Thyroid gland (tissue), 4 donors: ENCODE measurements at regions not wholly inside any gene's neighbourhood (a gene's known extent, or its start where the extent isn't known, plus 50 kb on each side); places are given as distances from the start of the nearest gene placed in this dataset.

ENCODE experiments used
- DNase-seq, 2 donors: peaks; one replicate each; pipeline ENCODE4 v3.0.0-alpha.2; 2019
- H3K27ac ChIP-seq, 3 donors: fragments of 200-600 bp; sonication (generic); 1 replicate in 2 of 3; 2 replicates in 1 of 3; pipeline ENCODE4 v1.5.1; 2016 to 2019; ENCODE audit warnings: mild to moderate bottlenecking in 1 of 3, moderate library complexity in 1 of 3
- H3K27me3 ChIP-seq: fragments of 200-600 bp; sonication (generic); one replicate; pipeline ENCODE4 v1.5.1; 2019
- H3K36me3 ChIP-seq, 2 donors: fragments of 200-600 bp; sonication (generic); one replicate each; pipeline ENCODE4 v1.5.1; 2016 to 2019
- H3K4me1 ChIP-seq, 2 donors: fragments of 200-600 bp; sonication (generic); one replicate each; pipeline ENCODE4 v1.5.1; 2017 to 2019
- H3K4me3 ChIP-seq, 3 donors: fragments of 200-600 bp; sonication (generic); replicated peaks in 1 of 3; 1 replicate in 2 of 3; 2 replicates in 1 of 3; pipeline ENCODE4 v1.5.1; 2016; ENCODE audit warnings: mild to moderate bottlenecking in 1 of 3
- H3K9me3 ChIP-seq: fragments of 200-600 bp; sonication (generic); one replicate; pipeline ENCODE4 v1.5.1; 2017
- POLR2A ChIP-seq, 2 donors: fragments of 450-650 bp; IDR thresholded peaks; one replicate each; pipeline ENCODE4 v1.6.1; 2017; ENCODE audit warnings: antibody characterized with exemption in 2 of 2, mild to moderate bottlenecking in 2 of 2, moderate library complexity in 1 of 2
- WGBS, 2 donors: methylation state at CpG; one replicate each; pipeline ENCODE4 v1.1.5; 2017; 5-methylcytosine and 5-hydroxymethylcytosine counted together
- intact Hi-C: fragments of 100-400 bp; cut with DNase I; formaldehyde crosslinking; loops from one replicate; pipeline ENCODE4 v1.15.1; 2023
- TF ChIP-seq, protein P1 (sequence below), 6 experiments: fragments of 200-600 bp in 3 of 6; fragments of 450-650 bp in 3 of 6; sonication (generic) in 3 of 6; IDR thresholded peaks; one replicate each; pipeline ENCODE4 v1.5.1; 2016 to 2019; ENCODE audit warnings: antibody characterized with exemption in 6 of 6, mild to moderate bottlenecking in 2 of 6, inconsistent platforms in 1 of 6, moderate library complexity in 1 of 6

DNA sequence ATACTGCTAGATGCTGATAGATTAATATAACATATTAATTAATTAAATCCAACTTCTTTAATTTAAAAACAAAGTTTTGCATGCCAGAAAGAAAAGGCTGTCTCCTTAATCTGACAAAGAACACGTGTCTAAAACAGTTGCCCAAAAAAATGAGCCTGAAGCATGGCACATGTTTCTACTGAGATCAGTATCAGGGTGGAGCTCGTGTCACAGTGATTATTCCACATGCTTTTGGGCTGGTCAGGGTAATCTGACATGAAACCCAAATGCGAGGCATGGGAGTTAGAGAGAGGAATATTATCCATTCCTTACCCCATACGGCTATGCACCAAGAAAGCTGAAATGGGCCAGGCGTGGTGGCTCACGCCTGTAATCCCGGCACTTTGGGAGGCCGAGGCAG lies 79.4 kb upstream of the ADRA2C start:
- TF ChIP-seq, protein P1, sequence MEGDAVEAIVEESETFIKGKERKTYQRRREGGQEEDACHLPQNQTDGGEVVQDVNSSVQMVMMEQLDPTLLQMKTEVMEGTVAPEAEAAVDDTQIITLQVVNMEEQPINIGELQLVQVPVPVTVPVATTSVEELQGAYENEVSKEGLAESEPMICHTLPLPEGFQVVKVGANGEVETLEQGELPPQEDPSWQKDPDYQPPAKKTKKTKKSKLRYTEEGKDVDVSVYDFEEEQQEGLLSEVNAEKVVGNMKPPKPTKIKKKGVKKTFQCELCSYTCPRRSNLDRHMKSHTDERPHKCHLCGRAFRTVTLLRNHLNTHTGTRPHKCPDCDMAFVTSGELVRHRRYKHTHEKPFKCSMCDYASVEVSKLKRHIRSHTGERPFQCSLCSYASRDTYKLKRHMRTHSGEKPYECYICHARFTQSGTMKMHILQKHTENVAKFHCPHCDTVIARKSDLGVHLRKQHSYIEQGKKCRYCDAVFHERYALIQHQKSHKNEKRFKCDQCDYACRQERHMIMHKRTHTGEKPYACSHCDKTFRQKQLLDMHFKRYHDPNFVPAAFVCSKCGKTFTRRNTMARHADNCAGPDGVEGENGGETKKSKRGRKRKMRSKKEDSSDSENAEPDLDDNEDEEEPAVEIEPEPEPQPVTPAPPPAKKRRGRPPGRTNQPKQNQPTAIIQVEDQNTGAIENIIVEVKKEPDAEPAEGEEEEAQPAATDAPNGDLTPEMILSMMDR (IDR thresholded peaks at IDR 0.05): no peak
- no peak for TF ChIP-seq POLR2A (IDR thresholded peaks at IDR 0.05)
- Histone ChIP-seq H3K36me3 (no peaks in the 10 kb centered on the region), H3K27me3 (no peaks in the 10 kb centered on the region), H3K4me1 (no peaks in the 10 kb centered on the region), H3K27ac (no peak overlapping the region), H3K9me3 (no peaks in the 10 kb centered on the region), H3K4me3 (no peak overlapping the region)
- no peak for DNase-seq
- intact Hi-C loops: no loop called here
- 81% methylated on average over 8 of the region's 8 CpGs for WGBS, 2 donors

DNA sequence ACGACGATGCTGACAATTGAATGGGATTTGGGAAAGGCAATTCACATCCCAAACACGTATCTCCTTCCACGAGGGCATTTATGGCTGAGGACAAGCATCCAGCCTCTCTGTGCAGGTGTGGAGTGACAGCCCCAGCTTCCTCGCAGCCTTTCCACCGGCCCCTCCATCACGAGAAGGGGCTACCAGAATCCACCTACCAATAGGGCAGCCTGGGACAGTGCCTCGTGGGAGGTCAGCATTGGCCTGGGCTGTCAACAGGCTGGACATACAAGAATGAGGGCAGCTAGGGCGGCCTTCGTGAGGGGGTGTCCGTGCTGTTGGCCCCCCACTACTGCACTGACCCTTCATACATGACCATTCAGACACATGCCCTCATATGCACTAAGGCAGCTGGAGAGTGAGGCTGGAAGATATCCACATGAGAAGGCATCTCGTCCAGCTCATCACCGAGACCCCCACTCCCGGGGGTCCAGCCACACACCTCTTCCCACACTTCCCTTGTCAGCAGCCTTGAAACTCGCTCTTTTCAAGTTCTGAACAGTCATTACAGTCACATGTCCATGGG lies 81.0 kb upstream of the ADRA2C start:
- WGBS, 2 donors: 80 to 85% methylated on average over 15 of the region's 15 CpGs
- H3K4me1 ChIP-seq: no peaks in the 10 kb centered on the region
- no peaks in the 10 kb centered on the region for H3K9me3 ChIP-seq
- H3K27ac ChIP-seq: no peak overlapping the region
- H3K27me3 ChIP-seq: no peaks in the 10 kb centered on the region
- no peaks in the 10 kb centered on the region for H3K36me3 ChIP-seq
- no peak overlapping the region for H3K4me3 ChIP-seq
- intact Hi-C loops: no loop called here
- TF ChIP-seq, protein P1 (IDR thresholded peaks at IDR 0.05): no peak
- TF ChIP-seq POLR2A (IDR thresholded peaks at IDR 0.05): no peak
- no peak for DNase-seq

DNA sequence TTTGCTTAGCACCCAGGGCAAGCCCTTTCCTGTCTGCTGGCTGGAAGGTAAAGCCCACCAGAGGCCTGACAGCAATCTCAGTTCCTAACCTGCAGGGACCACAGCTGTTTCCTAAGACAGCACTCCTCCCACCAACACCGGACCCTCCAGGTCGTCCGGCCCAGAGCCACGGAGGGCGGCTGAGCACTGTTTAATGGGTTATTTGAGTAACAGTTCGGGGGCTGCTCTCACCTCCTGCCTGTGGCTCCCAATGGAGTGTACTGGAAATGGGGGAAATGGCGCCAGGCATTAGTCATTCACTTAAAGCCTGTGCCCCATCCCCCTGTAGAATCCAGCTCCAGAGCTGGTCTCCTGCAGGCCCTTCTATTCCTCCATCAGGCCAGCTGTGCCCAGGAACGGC lies 81.6 kb upstream of the ADRA2C start:
- H3K27me3 ChIP-seq: no peaks in the 10 kb centered on the region
- DNase-seq: no peak
- WGBS, 2 donors: 85 to 87% methylated on average over 8 of the region's 8 CpGs
- H3K9me3 ChIP-seq: no peaks in the 10 kb centered on the region
- peaks cover 0 to 5% of the 10 kb centered on the region in 2 donors for H3K4me1 ChIP-seq
- no peak overlapping the region for H3K4me3 ChIP-seq
- intact Hi-C loops: no loop called here
- H3K27ac ChIP-seq: no peak overlapping the region
- TF ChIP-seq, protein P1 (IDR thresholded peaks at IDR 0.05): no peak
- TF ChIP-seq POLR2A (IDR thresholded peaks at IDR 0.05): no peak
- no peaks in the 10 kb centered on the region for H3K36me3 ChIP-seq

DNA sequence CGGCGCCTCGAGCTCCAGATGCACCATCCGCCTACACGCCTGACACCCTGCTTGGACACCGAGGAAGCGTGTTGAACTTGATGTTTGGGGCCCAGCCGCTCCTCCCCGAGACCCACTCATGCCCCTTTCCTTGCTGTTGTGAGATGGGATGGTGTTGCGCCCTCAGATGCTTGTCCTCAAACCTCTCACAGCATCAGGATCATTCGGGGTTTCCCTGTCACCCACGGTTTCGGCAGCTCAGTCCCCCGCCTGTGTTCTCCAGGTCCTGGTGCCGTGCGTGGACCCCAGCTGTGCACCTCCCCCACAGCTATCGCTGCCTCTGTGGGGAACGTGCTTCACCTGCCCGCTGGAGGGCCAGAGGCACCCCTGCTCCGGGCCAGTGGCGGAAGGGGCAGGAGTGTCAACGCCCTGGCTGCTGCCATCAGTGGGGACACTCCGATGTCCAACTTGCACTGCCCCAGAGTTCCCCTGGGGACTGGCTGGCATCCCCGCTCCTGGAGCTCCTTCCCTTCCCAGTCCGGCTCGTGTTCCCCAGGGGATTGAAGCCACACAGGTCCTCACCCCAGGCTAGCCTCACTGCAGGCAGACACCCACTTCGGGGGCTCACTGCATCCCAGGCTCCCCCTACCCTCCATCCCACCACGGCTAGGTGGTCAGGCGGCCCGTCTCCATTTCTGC lies 82.3 kb upstream of the ADRA2C start:
- intact Hi-C loops: no loop called here
- Histone ChIP-seq H3K4me3 (no peak overlapping the region), H3K36me3 (no peaks in the 10 kb centered on the region), H3K9me3 (no peaks in the 10 kb centered on the region), H3K27me3 (no peaks in the 10 kb centered on the region), H3K27ac (no peak overlapping the region), H3K4me1 (peaks cover 0 to 9% of the 10 kb centered on the region in 2 donors)
- no peak for TF ChIP-seq POLR2A (IDR thresholded peaks at IDR 0.05)
- TF ChIP-seq, protein P1 (IDR thresholded peaks at IDR 0.05): no peak
- WGBS, 2 donors: 84 to 89% methylated on average over 28 of the region's 30 CpGs
- no peak for DNase-seq

DNA sequence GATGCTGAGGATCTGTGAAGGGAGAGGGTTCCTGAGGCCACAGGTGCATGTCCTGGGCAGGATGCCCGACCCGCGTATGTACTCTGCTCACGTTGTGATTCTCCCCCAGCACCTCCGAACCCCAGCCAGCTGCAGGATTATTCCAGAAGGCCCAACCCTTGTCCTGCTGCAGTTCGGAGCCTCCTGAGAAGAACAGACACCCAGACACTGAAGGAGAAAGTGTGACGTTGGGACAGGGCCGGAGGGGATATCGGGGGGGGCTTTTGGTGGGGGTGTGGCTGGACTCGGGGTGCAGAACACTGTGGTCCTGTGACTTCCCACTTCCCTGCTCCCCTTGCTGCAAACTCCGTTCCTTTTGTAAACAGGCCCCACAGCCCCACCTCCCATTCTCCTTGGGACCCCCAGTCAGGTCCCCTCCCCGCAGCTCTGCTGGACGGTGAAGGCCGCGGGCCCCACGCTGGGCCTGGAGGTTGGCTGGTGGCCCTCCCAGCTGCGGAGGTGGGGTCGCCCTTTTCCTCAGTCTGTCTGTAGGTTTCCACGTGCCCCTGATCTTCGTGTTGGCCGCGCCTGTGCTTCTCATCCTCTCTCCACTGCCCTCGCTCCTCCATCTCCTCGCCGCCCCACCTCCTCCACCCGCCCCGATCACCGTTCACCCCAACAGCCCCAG lies 83.0 kb upstream of the ADRA2C start:
- TF ChIP-seq, protein P1 (IDR thresholded peaks at IDR 0.05): no peak
- no peak for TF ChIP-seq POLR2A (IDR thresholded peaks at IDR 0.05)
- no peaks in the 10 kb centered on the region for H3K36me3 ChIP-seq
- DNase-seq: no peak
- H3K27ac ChIP-seq: no peak overlapping the region
- H3K9me3 ChIP-seq: no peaks in the 10 kb centered on the region
- intact Hi-C loops: no loop called here
- H3K27me3 ChIP-seq: no peaks in the 10 kb centered on the region
- WGBS, 2 donors: 88 to 89% methylated on average over 28 of the region's 28 CpGs
- peaks cover 0 to 9% of the 10 kb centered on the region in 2 donors for H3K4me1 ChIP-seq
- no peak overlapping the region for H3K4me3 ChIP-seq
